Large intestine (tissue), 3 donors: ENCODE measurements at regions not wholly inside any gene's neighbourhood (a gene's known extent, or its start where the extent isn't known, plus 50 kb on each side); places are given as distances from the start of the nearest gene placed in this dataset.
"Not testable (repeated sequence)": the region's sequence is repeated elsewhere in the genome, so short reads cannot be mapped to it uniquely, and the experiment has no call there.

Source experiments
- DNase-seq, 2 donors: peaks; one replicate each; pipeline versions ENCODE4 v3.0.0 to v3.0.0-alpha.2; 2013
- H3K27ac ChIP-seq: one replicate; pipeline ENCODE4 v1.5.1; 2013; ENCODE audit warnings: low read length
- H3K27me3 ChIP-seq: 2 replicates; pipeline ENCODE4 v1.6.1; 2013; ENCODE audit warnings: low read length; ENCODE audit not compliant: control insufficient read depth, insufficient read depth
- H3K36me3 ChIP-seq: 2 replicates; pipeline ENCODE4 v1.6.1; 2013; ENCODE audit warnings: low read length; ENCODE audit not compliant: control insufficient read depth, insufficient read depth
- H3K4me1 ChIP-seq: one replicate; pipeline ENCODE4 v1.6.1; 2013; ENCODE audit warnings: low read length; ENCODE audit not compliant: control insufficient read depth, insufficient read depth
- H3K4me3 ChIP-seq: one replicate; pipeline ENCODE4 v1.5.1; 2013; ENCODE audit warnings: low read length
- H3K9me3 ChIP-seq: one replicate; pipeline ENCODE4 v1.6.1; 2013; ENCODE audit warnings: mild to moderate bottlenecking, low read depth, low read length, moderate library complexity; ENCODE audit not compliant: control insufficient read depth
- WGBS: methylation state at CpG from one replicate; pipeline ENCODE4 v1.1.5; 2013; ENCODE audit warnings: low lambda C conversion rate; ENCODE audit not compliant: insufficient coverage; 5-methylcytosine and 5-hydroxymethylcytosine counted together

DNA sequence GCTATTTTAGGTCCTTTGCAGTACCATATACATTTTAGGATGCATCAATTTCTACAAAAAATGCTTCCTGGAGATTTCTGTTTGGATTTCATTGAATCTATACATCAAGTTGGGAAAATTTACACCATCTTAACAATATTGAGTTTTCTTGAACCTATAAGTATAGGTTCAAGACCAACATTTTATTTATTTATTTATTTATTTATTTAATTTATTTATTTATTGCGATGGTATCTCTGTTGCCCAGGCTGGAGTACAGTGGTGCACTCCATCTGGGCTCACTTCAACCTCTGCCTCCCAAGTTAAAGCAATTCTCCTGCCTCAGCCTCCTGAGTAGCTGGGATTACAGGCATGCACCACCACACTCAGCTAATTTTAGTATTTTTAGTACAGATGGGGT, 125.0 kb upstream of the HS3ST2 start:
- H3K27me3 ChIP-seq: peaks cover 18% of the 10 kb centered on the region
- 100% methylated on average over 1 of the region's 1 CpG for WGBS
- no peaks in the 10 kb centered on the region for H3K9me3 ChIP-seq
- H3K36me3 ChIP-seq: no peaks in the 10 kb centered on the region
- DNase-seq: no peak
- H3K27ac ChIP-seq: no peak overlapping the region
- no peaks in the 10 kb centered on the region for H3K4me1 ChIP-seq
- no peak overlapping the region for H3K4me3 ChIP-seq

- H3K36me3 ChIP-seq: no peaks in the 10 kb centered on the region
- DNase-seq: no peak
- H3K4me3 ChIP-seq: no peak overlapping the region
- 100% methylated on average over 1 of the region's 3 CpGs for WGBS
- H3K4me1 ChIP-seq: no peaks in the 10 kb centered on the region
- no peak overlapping the region for H3K27ac ChIP-seq
- no peaks in the 10 kb centered on the region for H3K9me3 ChIP-seq
- H3K27me3 ChIP-seq: peaks cover 18% of the 10 kb centered on the region
Observed at GRCh38 chr16:22691335-22691734, 122.6 kb upstream of the HS3ST2 start.

GRCh38 chr16:22692034-22692433, 121.9 kb upstream of the HS3ST2 start:
- no peak overlapping the region for H3K4me3 ChIP-seq

DNA sequence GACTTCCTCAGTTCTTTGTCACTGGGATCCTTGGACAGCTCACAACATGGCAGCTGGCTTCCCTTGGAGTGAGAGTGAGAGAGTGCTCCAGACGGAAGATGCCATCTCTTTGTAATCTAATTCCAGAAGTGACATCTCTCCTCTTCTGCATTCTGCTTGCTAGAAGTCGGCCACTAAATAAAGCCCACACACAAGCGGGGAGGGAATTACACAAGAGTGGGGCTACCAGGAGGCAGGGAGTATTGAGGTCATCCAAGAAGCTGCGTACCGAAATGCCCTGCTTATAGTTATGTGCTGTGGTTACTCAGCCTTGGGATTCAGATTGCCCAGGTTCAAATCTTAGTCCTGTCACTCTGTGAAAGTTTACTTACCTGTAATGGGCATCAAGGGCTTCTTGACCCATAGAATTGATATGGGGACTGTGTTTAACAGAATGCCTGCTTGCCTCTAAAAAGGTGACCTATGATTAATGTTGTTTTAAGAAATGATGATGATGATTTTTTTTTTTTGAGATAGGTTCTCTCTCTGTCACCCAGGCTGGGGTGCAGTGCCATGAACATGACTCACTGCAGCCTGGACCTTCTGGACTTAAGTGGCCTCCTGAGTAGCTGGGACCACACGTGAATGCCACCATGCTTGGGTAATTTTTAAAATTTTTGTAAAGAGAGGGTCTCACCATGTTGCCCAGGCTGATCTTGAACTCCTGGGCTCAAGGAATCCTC, 120.9 kb upstream of the HS3ST2 start:
- H3K27ac ChIP-seq: no peak overlapping the region
- H3K36me3 ChIP-seq: no peaks in the 10 kb centered on the region
- H3K9me3 ChIP-seq: no peaks in the 10 kb centered on the region
- no peak overlapping the region for H3K4me3 ChIP-seq
- peaks cover 18% of the 10 kb centered on the region for H3K27me3 ChIP-seq
- WGBS: 93% methylated on average over 2 of the region's 6 CpGs
- no peak for DNase-seq
- no peaks in the 10 kb centered on the region for H3K4me1 ChIP-seq

More at GRCh38 chr16:22692034-22692433, 121.9 kb upstream of the HS3ST2 start:
- H3K27me3 ChIP-seq: peaks cover 18% of the 10 kb centered on the region
- H3K9me3 ChIP-seq: no peaks in the 10 kb centered on the region
- DNase-seq: no peak
- no peaks in the 10 kb centered on the region for H3K4me1 ChIP-seq
- H3K36me3 ChIP-seq: no peaks in the 10 kb centered on the region
- WGBS: 100% methylated on average over 1 of the region's 1 CpG
- H3K27ac ChIP-seq: no peak overlapping the region

GRCh38 chr16:22693638-22694340, 120.2 kb upstream of the HS3ST2 start:
- no peaks in the 10 kb centered on the region for H3K9me3 ChIP-seq
- no peak for DNase-seq
- no peaks in the 10 kb centered on the region for H3K36me3 ChIP-seq
- H3K4me3 ChIP-seq: no peak overlapping the region
- H3K27me3 ChIP-seq: peaks cover 18% of the 10 kb centered on the region
- 76% methylated on average over 6 of the region's 8 CpGs for WGBS
- no peak overlapping the region for H3K27ac ChIP-seq
- no peaks in the 10 kb centered on the region for H3K4me1 ChIP-seq

GRCh38 chr16:22694887-22695382, 119.0 kb upstream of the HS3ST2 start:
- no peak overlapping the region for H3K4me3 ChIP-seq
- H3K27ac ChIP-seq: no peak overlapping the region
- peaks cover 18% of the 10 kb centered on the region for H3K27me3 ChIP-seq
- no peaks in the 10 kb centered on the region for H3K9me3 ChIP-seq
- DNase-seq: no peak
- WGBS: 60% methylated on average over 2 of the region's 6 CpGs
- no peaks in the 10 kb centered on the region for H3K36me3 ChIP-seq
- H3K4me1 ChIP-seq: no peaks in the 10 kb centered on the region

- not testable (repeated sequence) for H3K9me3 ChIP-seq, H3K27ac ChIP-seq, H3K4me1 ChIP-seq, H3K4me3 ChIP-seq, H3K36me3 ChIP-seq, DNase-seq
- WGBS: 100% methylated on average over 1 of the region's 7 CpGs
- peaks cover 18% of the 10 kb centered on the region for H3K27me3 ChIP-seq
Observed at GRCh38 chr16:22695773-22696172, 118.2 kb upstream of the HS3ST2 start.

DNA sequence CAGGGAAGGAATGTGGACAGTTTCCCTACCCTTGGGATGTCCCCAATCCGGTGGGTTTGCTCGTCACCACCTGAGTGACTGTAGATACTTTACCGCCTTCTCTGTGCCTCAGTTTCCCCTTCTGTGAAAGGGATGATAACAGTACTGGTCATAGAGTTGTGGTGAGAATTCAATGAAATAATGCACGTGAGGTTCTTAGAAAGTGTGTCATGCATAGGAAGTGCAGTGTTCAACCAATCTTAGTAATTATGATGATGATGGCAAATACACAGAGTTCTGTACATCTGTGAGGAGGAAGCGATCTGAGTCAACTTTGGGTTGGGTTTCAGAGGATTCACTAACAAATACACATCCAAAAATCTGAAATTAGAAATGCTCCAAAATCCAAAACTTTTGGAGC, 114.6 kb upstream of the HS3ST2 start:
- H3K9me3 ChIP-seq: no peaks in the 10 kb centered on the region
- WGBS: no CpG with 5 or more reads among the region's 5 CpGs
- H3K27me3 ChIP-seq: no peaks in the 10 kb centered on the region
- H3K36me3 ChIP-seq: no peaks in the 10 kb centered on the region
- H3K4me3 ChIP-seq: no peak overlapping the region
- no peak overlapping the region for H3K27ac ChIP-seq
- H3K4me1 ChIP-seq: no peaks in the 10 kb centered on the region
- no peak for DNase-seq

DNA sequence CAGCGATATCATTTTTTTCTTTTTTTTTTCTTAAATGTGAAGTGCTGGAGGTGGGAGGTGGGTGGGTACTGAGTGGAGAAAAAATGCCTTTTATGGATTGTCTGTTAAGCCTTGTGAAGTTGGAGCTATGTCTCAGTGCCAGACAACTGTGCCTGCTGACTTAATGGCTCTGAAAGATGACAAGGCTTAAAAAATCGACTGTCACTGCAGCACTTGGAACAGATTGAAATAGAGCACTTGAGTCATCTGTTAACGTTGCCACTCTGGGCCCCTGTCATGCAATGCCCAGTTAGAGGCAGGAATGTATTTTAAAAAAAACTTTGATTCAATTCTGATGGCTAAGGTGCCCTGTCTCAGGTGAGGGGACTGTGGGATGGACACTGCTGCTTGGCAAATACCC, 108.2 kb upstream of the HS3ST2 start:
- H3K9me3 ChIP-seq: no peaks in the 10 kb centered on the region
- no peaks in the 10 kb centered on the region for H3K4me1 ChIP-seq
- WGBS: no CpG with 5 or more reads among the region's 3 CpGs
- no peaks in the 10 kb centered on the region for H3K27me3 ChIP-seq
- no peaks in the 10 kb centered on the region for H3K36me3 ChIP-seq
- no peak overlapping the region for H3K4me3 ChIP-seq
- H3K27ac ChIP-seq: no peak overlapping the region
- DNase-seq: no peak

DNA sequence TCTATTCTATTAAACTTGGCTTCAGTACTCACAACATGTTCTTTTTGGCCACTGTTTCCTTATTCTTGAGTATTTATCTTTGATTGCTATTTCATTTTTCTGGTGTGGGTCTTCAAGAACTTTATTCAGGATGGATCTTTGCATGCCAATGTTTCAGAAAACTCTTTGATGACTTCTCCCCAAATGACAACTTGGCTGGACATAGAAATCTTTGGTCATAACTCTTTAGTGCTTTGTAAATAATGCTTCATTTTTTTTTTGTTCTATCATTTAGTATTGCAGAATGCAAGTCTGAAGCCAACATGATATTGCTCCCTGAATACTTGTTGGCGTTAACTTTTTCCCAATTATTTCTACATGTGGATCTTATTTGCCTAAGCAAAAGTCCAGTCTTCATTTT, 103.6 kb upstream of the HS3ST2 start:
- H3K27ac ChIP-seq: no peak overlapping the region
- no peaks in the 10 kb centered on the region for H3K36me3 ChIP-seq
- DNase-seq: no peak
- no peaks in the 10 kb centered on the region for H3K4me1 ChIP-seq
- H3K4me3 ChIP-seq: no peak overlapping the region
- peaks cover 9% of the 10 kb centered on the region for H3K9me3 ChIP-seq
- WGBS: 100% methylated on average over 1 of the region's 1 CpG
- no peaks in the 10 kb centered on the region for H3K27me3 ChIP-seq
